K562 (cell line): ENCODE measurements at regions not wholly inside any gene's neighbourhood (a gene's known extent, or its start where the extent isn't known, plus 50 kb on each side); places are given as distances from the start of the nearest gene placed in this dataset.

Experiments
- BDP1 ChIP-seq: IDR thresholded peaks from 3 replicates; pipeline ENCODE4 v1.6.1; 2011; ENCODE audit not compliant: insufficient read length, insufficient read depth
- CBX2 ChIP-seq: fragments of 200-600 bp; sonication (generic); IDR thresholded peaks from one replicate; pipeline ENCODE4 v1.6.1; 2012; ENCODE audit warnings: mild to moderate bottlenecking, low read length, inconsistent platforms; ENCODE audit not compliant: insufficient read depth, poor library complexity, severe bottlenecking
- EZH2 ChIP-seq: IDR thresholded peaks from 2 replicates; pipeline ENCODE4 v1.6.1; 2012; ENCODE audit warnings: low read depth, mild to moderate bottlenecking, inconsistent platforms, low read length, borderline replicate concordance
- FOXK2 ChIP-seq, 2 experiments: fragments of 450-650 bp; IDR thresholded peaks in 1 of 2; conservative IDR thresholded peaks in 1 of 2; 2 replicates each; pipeline ENCODE4 v1.6.1; 2016; ENCODE audit warnings: low read depth in 2 of 2, mild to moderate bottlenecking in 1 of 2
- GTF2F1 ChIP-seq: IDR thresholded peaks from 2 replicates; pipeline ENCODE4 v1.6.1; 2011; ENCODE audit warnings: low read depth, low read length, improper control_type of control experiment
- JUND ChIP-seq, 2 experiments: IDR thresholded peaks; 2 replicates in 1 of 2; 3 replicates in 1 of 2; pipeline ENCODE4 v1.6.1; 2011; ENCODE audit warnings: borderline replicate concordance in 2 of 2, low read depth in 2 of 2, low read length in 2 of 2, improper control_type of control experiment in 1 of 2, missing biosample characterization in 1 of 2, missing genetic modification characterization in 1 of 2, missing genetic modification reagents in 1 of 2
- KDM4B ChIP-seq, 2 experiments: fragments of 450-650 bp in 1 of 2; sonication (generic) in 1 of 2; IDR thresholded peaks; 2 replicates each; pipeline ENCODE4 v1.6.1; 2016 to 2017; ENCODE audit warnings: borderline replicate concordance in 2 of 2, antibody characterized with exemption in 1 of 2, low read depth in 1 of 2, mild to moderate bottlenecking in 1 of 2
- MTA3 ChIP-seq: fragments of 450-650 bp; formaldehyde crosslinking; IDR thresholded peaks from 2 replicates; pipeline ENCODE4 v1.6.1; 2017; ENCODE audit warnings: mild to moderate bottlenecking, borderline replicate concordance
- NBN ChIP-seq: fragments of 450-650 bp; IDR thresholded peaks from 2 replicates; pipeline ENCODE4 v1.6.1; 2016; ENCODE audit warnings: low read depth, mild to moderate bottlenecking
- NR2F6 ChIP-seq: fragments of 450-650 bp; formaldehyde crosslinking; IDR thresholded peaks from 2 replicates; pipeline ENCODE4 v1.4.0; 2020; ENCODE audit warnings: mild to moderate bottlenecking
- POLR2A ChIP-seq: fragments of 450-650 bp; conservative IDR thresholded peaks from 2 replicates; pipeline ENCODE4 v1.6.1; 2016
- POU5F1 ChIP-seq: fragments of 150-350 bp; IDR thresholded peaks from 2 replicates; pipeline ENCODE4 v1.6.1; 2014; ENCODE audit warnings: borderline replicate concordance, low read length, low read depth, mild to moderate bottlenecking; ENCODE audit not compliant: partially characterized antibody
- RFX5 ChIP-seq: IDR thresholded peaks from 2 replicates; pipeline ENCODE4 v1.6.1; 2011; ENCODE audit warnings: low read depth, mild to moderate bottlenecking, improper control_type of control experiment, low read length
- RREB1 ChIP-seq: fragments of 250-450 bp; sonication (Bioruptor Pico); IDR thresholded peaks from 2 replicates; pipeline ENCODE4 v1.4.0; 2020
- SMARCA5 ChIP-seq: fragments of 450-650 bp; IDR thresholded peaks from 2 replicates; pipeline ENCODE4 v1.6.1; 2016
- SNIP1 ChIP-seq: fragments of 450-650 bp; IDR thresholded peaks from 2 replicates; pipeline ENCODE4 v1.7.1; 2017; ENCODE audit warnings: low read depth, mild to moderate bottlenecking
- TCF7L2 ChIP-seq: fragments of 150-350 bp; IDR thresholded peaks from 2 replicates; pipeline ENCODE4 v1.6.1; 2016; ENCODE audit warnings: low read depth, mild to moderate bottlenecking, low read length, moderate library complexity
- ZBTB8A ChIP-seq: fragments of 450-650 bp; IDR thresholded peaks from 2 replicates; pipeline ENCODE4 v1.6.1; 2018; ENCODE audit warnings: mild to moderate bottlenecking, moderate library complexity; ENCODE audit not compliant: partially characterized antibody
- ZKSCAN1 ChIP-seq: fragments of 150-350 bp; IDR thresholded peaks from 2 replicates; pipeline ENCODE4 v1.6.1; 2016; ENCODE audit warnings: low read depth, low read length
- ZNF311 ChIP-seq: fragments of 250-450 bp; sonication (Bioruptor Pico); IDR thresholded peaks from 2 replicates; pipeline ENCODE4 v1.4.0; 2020; ENCODE audit warnings: mild to moderate bottlenecking, moderate library complexity
- ZNF830 ChIP-seq: fragments of 250-450 bp; sonication (Bioruptor Pico); IDR thresholded peaks from 2 replicates; pipeline ENCODE4 v1.5.0; 2021; ENCODE audit warnings: mild to moderate bottlenecking
- TF ChIP-seq, protein P1 (sequence below): fragments of 450-650 bp; formaldehyde crosslinking; IDR thresholded peaks from 2 replicates; pipeline ENCODE4 v1.4.0; 2022; ENCODE audit warnings: mild to moderate bottlenecking, moderate library complexity
- TF ChIP-seq, protein P2 (sequence below), 3 experiments: fragments of 200-800 bp in 1 of 3; sonication (Bioruptor generic) in 1 of 3; sonication (generic) in 1 of 3; formaldehyde crosslinking in 1 of 3; IDR thresholded peaks; 2 replicates each; pipeline versions ENCODE4 v1.6.1 to v1.8.0; 2016 to 2022; ENCODE audit warnings: mild to moderate bottlenecking in 2 of 3, missing compliant biosample characterization in 2 of 3, missing genetic modification characterization in 2 of 3, missing genetic modification reagents in 1 of 3

GRCh38 chr7:7099584-7100014 is 82.7 kb upstream of the C1GALT1 start (continued):
- TF ChIP-seq RREB1 (CRISPR knock-in tag) (no peak), MTA3 (peak; percentile 77), EZH2 (no peak), GTF2F1 (no peak), NR2F6 (no peak), FOXK2 (conservative IDR thresholded peaks at IDR 0.05 in 1 of 2, IDR thresholded peaks at IDR 0.05 in 1 of 2; ENCODE audit: low read depth in 2 of 2) (0 out of 4 replicates have a peak, but pooled peaks of 1 of the 2 experiments have one; percentile 23), BDP1 (no peak), CBX2 (no peak), JUND (IDR thresholded peaks at IDR 0.05; ENCODE audit: borderline replicate concordance, low read depth, low read length) (peak; percentile 99), JUND (tag; IDR thresholded peaks at IDR 0.05; ENCODE audit: borderline replicate concordance, low read depth, low read length) (peak; percentile 99; the same call in 2 of the 3 replicates), KDM4B (IDR thresholded peaks at IDR 0.05; ENCODE audit: borderline replicate concordance in 2 of 2, low read depth in 1 of 2) (no peak), ZKSCAN1 (no peak), ZNF830 (CRISPR knock-in tag) (no peak), ZBTB8A (no peak), POU5F1 (no peak), RFX5 (no peak), SMARCA5 (no peak), ZNF311 (CRISPR knock-in tag) (no peak), TCF7L2 (no peak), POLR2A (no peak), NBN (peak; percentile 72), SNIP1 (no peak)
- TF ChIP-seq, protein P1, sequence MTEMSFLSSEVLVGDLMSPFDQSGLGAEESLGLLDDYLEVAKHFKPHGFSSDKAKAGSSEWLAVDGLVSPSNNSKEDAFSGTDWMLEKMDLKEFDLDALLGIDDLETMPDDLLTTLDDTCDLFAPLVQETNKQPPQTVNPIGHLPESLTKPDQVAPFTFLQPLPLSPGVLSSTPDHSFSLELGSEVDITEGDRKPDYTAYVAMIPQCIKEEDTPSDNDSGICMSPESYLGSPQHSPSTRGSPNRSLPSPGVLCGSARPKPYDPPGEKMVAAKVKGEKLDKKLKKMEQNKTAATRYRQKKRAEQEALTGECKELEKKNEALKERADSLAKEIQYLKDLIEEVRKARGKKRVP (CRISPR knock-in tag) = no peak; the same call in 1 of the 2 replicates
- TF ChIP-seq, protein P2, sequence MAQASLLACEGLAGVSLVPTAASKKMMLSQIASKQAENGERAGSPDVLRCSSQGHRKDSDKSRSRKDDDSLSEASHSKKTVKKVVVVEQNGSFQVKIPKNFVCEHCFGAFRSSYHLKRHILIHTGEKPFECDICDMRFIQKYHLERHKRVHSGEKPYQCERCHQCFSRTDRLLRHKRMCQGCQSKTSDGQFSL (CRISPR knock-in tag; IDR thresholded peaks at IDR 0.05) = no peak
- TF ChIP-seq, protein P2 (tag; IDR thresholded peaks at IDR 0.05) = no peak
